NB4 (cell line): ENCODE measurements at regions not wholly inside any gene's neighbourhood (a gene's known extent, or its start where the extent isn't known, plus 50 kb on each side); places are given as distances from the start of the nearest gene placed in this dataset.

Source experiments
- MYC ChIP-seq: IDR thresholded peaks from 2 replicates; pipeline ENCODE4 v1.6.1; 2011; ENCODE audit warnings: low read depth, low read length
- POLR2A ChIP-seq: IDR thresholded peaks from 2 replicates; pipeline ENCODE4 v1.6.1; 2011; ENCODE audit warnings: mild to moderate bottlenecking; ENCODE audit not compliant: insufficient read length; ENCODE audit errors: extremely low read depth
- TF ChIP-seq, protein P1 (sequence below): IDR thresholded peaks from one replicate; pipeline ENCODE4 v1.5.1; 2012; ENCODE audit warnings: low read depth, low read length
- TF ChIP-seq, protein P2 (sequence below): IDR thresholded peaks from 2 replicates; pipeline ENCODE4 v1.6.1; 2011; ENCODE audit warnings: low read depth, low read length

DNA sequence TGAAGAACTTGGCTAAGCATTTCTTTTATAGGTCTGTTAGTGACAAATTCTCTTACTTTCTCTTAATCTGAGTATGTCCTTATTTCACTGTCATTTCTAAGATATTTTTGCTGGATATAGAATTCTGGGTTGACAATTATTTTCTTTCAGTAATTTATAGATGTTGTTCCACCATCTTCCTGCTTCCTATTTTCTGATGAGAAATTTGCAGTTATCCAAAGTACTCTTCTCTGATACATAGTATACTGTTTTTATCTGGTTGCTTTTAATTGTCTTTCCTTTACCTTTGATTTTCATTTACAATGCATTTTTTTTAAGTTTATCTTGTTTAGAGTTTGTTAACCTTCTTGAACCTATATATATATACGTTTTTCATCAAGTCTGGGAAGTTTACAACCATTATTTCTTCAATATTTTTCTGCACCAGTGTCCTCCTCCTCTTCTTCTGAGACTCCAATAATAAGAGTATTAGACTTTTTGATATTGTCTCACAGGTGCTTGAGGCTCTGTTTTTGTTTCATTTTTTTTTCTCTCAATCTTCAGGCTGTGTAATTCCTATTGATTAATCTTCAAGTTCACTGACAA is 101.6 kb upstream of the INSIG1 start:
- no peak for TF ChIP-seq MYC
- TF ChIP-seq, protein P1, sequence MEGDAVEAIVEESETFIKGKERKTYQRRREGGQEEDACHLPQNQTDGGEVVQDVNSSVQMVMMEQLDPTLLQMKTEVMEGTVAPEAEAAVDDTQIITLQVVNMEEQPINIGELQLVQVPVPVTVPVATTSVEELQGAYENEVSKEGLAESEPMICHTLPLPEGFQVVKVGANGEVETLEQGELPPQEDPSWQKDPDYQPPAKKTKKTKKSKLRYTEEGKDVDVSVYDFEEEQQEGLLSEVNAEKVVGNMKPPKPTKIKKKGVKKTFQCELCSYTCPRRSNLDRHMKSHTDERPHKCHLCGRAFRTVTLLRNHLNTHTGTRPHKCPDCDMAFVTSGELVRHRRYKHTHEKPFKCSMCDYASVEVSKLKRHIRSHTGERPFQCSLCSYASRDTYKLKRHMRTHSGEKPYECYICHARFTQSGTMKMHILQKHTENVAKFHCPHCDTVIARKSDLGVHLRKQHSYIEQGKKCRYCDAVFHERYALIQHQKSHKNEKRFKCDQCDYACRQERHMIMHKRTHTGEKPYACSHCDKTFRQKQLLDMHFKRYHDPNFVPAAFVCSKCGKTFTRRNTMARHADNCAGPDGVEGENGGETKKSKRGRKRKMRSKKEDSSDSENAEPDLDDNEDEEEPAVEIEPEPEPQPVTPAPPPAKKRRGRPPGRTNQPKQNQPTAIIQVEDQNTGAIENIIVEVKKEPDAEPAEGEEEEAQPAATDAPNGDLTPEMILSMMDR, result no peak
- no peak for TF ChIP-seq POLR2A
- TF ChIP-seq, protein P2, sequence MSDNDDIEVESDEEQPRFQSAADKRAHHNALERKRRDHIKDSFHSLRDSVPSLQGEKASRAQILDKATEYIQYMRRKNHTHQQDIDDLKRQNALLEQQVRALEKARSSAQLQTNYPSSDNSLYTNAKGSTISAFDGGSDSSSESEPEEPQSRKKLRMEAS, result no peak
